Activated T-helper 9 cell treated with anti-CD3 and anti-CD28 coated beads, Interleukin-2, amount 50 U/mL, for 16 hours (primary cell): ENCODE measurements at regions not wholly inside any gene's neighbourhood (a gene's known extent, or its start where the extent isn't known, plus 50 kb on each side); places are given as distances from the start of the nearest gene placed in this dataset.

Experiments
- DNase-seq: peaks from one replicate; pipeline ENCODE4 v3.0.0-alpha.2; 2020; ENCODE audit warnings: low read depth

DNA sequence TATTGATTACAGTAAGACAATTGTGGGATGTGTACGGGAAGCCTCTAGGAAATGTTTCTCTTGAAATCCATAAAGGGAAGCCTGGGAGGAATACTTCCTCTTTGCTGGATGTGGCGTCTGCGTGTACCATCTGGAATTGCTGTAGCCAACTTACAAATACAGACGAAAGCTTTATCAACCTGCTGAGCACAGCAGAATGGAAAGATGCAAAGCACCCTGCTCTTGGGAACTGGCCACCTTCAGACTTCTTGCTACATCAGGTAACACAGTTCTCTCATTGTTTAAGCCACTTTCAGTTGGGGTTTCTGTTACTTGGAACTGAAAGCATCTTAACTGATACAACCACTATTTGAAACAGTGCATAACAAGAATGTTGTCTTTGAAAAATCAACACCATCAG lies 213.8 kb downstream of the HRH4 start:
- DNase-seq, result no peak

DNA sequence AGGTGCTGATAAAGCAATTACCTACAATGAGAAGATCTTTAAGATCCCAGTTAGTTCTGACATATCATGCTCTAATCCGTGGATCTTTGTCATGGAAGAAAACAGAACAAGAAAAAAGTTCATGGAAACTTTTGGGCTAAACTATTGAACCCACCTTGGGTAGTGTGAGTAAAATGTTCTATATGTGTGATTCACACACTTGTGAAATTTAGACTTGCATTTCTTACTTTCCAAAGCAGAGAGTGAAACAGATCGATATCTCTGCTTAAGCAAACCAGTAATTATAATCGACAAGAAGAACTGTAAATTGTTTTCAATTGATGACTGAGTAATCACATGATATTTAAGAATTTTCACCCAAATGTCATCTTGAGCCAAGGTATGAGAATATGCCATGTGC lies 214.2 kb downstream of the HRH4 start:
- DNase-seq, result no peak

DNA sequence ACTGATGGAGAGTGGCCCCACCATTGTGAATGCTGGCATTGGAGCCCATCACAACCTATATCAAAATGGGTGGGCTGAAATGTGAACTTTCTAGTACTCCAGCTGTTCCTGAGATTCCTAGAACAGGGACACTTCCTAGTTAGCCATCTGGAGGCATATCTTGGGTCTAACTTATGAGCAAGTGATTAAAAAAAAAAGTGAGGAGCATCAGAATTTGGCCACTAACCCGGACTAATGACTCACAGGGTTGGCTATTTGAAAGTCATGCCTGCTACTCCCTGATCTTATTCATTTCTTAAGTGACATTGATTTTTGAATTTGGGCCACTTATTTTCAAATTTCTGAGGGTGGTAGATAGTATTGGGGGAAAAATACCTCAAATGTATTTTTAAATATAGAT lies 216.6 kb downstream of the HRH4 start:
- no peak for DNase-seq

DNA sequence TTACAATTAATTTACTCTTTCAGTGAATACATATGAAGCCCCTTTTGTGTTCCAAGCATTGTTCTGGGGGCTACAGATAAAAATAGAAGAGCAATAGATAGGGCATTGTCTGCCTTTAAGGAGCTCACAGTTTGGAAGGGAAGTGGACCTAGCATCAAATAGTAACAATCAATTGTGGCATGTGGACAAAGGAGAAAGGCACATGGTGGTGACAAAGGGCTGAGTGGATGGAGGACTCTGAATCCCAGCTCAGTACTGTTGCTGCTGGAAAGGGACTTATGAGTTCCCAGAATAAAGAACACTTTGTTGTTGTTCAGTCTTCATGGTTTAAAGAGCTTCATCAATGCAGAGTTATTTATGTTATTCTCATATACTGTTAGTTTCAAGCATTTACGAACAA lies 217.7 kb downstream of the HRH4 start:
- DNase-seq, result no peak

DNA sequence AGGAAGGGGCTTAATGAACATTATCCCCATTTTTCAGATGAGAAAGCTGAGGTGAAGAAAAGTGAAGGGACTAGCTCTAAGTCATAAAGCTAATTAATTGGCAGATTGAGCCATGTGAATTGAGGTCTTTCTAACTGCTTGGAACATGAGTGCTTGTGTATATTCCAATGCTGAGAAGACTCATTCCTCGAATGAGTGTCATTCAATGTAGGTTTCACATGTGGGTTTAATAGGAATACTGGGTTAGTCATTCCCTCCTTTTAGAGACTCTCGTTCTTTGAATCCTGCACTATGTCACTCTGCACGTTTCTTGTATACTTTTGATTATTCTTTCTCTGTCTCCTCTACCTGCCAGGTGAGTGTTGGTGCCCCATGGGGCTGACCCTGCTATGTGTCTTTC lies 218.2 kb downstream of the HRH4 start:
- DNase-seq, result no peak

DNA sequence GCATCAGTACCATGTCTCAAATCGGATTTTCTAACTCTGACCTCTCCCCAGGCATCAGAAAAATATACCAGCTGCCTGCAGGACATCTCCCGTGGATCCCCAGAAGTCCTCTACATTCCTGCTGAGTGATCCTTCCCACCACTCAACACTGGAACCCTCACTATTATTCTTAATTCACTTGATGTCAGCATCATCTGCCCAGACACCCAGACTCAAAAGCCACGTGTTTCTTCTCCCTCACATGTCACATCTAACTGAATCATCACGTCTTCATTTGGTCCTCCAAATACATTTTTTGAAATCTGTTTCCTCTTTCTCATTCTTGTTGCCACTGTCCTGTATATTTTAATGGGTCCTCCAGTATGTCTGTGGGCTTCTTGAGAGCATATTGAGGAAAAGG lies 218.6 kb downstream of the HRH4 start:
- DNase-seq, result no peak

DNA sequence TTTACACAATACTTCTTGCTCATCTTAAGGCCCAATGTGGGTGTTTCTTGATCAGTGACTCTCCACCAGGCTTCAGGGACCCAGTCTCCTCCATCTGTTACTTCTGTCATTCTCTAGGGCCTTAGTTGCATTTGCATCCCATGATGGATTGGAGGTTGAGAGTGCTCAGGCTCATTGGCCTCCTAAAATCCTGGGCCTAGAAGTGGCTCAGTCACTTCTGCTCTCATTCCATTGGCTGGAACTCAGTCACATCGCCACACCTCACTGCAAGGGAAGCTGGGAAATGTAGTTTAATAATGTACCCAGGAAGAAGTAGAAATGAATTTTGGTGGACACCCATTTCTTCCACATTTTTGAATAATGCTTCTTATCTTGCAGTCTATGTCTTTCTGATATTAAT lies 223.5 kb downstream of the HRH4 start:
- no peak for DNase-seq

DNA sequence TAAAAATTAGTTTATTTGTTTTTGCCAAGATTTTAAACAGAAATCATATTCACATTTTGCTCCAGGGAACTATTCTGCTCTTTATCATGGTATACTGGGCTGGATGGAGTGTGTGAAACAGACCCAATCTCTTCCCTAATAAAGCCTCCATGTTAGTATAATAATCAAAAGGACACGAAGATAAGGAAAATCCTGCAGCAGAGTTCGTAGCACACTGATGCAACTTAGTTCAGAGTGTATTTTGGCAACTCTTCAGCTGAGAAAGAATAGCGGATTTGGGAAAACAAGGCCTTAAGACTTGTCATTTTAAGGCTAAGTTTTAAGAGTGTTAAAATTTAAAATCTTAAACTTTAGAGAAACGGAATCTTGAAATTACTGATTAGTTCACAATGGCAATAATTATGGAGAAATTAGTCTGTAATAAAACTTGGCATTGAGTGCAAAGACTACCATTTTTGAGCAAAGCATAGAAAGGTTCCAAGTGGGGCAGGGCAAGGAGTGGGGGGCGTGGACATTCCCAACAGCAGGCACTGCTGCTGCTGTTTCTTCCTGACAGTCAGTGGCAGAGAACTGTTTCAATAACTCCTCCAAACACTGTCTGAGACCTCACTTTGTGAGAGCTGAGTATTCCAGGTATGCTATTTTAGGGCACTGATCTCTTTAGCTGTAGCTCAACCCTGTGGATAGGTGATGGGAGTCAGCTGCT lies 225.0 kb downstream of the HRH4 start:
- DNase-seq, result no peak

DNA sequence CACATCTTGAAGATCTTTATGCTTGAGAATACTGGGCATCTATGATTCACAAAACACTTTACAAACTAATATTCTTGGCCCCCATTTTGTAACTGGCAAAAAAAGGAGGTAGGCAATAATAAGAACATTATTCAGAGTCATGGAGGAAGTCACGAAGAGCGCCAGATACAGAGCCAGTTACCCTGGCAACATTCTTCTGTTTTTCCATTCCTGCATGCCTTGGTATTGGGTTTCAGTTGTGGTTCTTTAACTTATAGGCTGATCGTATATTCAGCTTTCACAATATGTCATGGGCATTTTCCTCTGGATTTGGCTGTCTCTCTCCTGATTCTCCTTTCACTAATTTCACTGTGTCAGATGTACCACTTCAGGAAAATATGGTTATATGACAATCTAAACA lies 234.7 kb downstream of the HRH4 start:
- DNase-seq, result no peak

DNA sequence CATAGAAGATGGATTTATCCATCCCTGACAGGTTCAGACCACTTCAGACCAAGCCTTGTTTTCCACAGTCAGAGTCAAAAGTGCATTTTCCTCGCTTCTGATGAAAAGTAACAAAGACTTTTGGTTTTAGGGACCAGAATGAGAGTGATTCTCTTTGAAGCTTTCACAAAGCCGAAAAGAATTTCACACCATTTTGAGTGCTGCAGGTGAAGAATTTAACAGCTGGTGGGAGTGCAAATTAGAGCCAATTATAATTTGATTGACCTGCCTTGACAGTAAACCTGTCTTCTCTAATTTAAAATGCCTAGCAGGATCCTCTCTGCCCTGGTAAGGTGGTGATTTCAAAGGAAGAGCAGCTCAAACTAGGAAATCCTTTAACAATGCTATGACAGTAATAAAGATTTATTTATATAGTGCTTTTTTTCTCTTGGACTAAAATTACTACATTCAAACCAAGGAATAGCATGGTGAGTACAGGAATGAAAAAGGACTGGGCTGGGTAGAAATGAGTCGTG lies 241.6 kb downstream of the HRH4 start:
- DNase-seq, result no peak

DNA sequence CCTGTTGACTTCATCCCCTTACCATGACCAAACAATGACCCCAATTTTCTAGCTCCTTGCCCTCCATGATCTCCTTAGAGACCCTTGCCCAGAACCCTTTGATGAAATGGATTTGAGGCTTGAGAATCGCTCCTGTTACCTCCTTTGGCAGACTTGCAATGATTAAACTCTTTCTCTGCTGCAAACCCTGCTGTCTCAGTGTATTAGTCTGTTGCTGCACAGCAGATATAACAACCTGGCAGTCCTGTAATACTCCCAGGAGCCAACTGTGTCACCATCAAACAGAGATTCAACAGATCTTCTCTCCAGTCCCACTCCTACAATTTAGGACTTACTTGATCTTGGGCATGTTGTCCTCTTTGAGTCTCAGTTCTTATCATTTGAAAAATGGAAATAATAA lies 242.9 kb downstream of the HRH4 start:
- no peak for DNase-seq

DNA sequence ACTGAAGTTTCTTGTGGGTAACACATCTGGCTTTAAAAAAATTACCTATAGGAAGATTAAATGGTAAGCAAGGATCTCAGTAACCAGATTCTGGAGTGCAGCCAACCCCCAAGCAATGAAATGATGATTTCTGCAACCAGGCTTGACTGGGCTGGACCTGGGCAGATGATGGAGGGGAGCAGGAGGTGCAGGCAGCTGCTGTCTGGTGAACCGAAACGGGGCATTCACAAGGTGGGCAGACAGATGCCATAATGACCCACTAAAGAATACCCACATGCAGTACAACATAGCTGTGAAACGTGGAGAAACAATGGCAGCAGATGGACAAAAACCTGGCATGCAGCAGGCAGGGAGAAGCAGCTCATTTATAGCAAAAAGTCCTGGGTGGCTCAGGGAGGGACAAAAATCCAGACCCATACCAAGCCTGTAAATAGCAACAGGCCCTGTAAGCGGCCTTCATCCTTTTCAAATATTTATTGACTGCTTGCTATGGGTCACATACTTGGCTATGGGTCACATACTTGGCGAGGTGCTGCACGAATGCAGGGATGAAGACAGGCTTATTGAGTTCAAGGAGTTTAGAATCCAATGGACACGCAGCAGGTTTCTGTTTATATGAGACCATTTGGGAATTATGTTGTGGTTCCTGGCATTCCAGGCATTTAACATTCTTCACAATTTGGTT lies 244.7 kb downstream of the HRH4 start:
- no peak for DNase-seq

DNA sequence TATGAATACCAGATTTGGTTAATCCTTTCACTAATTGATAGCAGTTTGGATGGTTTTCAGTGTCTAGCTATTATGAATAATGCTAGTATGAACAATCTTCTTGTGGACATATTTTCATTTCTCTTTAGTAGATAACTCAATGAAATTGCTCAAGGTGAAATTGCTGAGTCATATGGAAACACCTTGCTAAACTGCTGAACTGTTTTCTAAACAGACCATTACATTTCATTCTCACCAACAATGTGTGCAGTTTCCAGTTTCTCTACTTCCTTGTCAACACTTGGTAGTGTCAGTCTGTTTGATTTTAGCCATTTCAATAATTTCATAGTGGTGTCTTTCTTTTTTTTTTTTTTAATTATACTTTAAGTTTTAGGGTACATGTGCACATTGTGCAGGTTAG lies 250.0 kb downstream of the HRH4 start:
- DNase-seq, result no peak

DNA sequence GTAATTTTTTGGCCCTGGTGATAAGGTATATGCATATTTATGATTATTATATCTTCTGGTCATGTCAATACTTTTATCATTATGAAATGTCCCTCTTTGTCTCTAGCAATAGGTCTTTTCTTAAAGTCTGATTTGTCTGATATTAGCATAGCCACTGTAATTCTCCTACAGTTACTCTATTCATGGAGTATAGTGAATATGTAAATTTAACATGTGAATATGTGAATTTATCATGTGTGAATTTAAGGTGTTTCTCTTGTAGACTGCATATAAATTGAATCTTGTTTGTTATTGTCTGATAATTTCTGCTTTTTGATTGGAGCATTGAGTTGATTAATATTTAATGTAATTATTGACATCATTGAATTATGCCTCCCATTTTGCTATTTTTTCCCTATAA lies 259.4 kb downstream of the HRH4 start:
- DNase-seq, result no peak

DNA sequence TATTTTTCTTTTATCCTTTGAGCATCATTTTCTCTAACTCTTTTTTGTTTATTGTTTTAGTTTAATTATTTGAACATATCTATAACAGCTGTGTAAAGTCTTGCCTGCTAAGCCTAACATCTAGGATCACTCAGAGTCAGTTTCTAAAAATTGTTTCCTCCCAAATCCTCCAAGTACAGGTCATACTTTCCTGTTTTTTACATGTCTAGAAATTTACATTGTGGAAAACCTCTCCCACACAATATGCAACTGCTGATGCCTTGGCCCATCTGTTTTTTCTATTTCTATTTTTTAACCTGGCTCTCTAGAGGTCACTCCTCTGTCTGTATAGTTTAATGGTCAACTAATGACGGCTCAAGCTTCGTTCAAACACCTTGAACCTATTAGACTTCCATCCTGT lies 261.0 kb downstream of the HRH4 start:
- DNase-seq, result no peak

DNA sequence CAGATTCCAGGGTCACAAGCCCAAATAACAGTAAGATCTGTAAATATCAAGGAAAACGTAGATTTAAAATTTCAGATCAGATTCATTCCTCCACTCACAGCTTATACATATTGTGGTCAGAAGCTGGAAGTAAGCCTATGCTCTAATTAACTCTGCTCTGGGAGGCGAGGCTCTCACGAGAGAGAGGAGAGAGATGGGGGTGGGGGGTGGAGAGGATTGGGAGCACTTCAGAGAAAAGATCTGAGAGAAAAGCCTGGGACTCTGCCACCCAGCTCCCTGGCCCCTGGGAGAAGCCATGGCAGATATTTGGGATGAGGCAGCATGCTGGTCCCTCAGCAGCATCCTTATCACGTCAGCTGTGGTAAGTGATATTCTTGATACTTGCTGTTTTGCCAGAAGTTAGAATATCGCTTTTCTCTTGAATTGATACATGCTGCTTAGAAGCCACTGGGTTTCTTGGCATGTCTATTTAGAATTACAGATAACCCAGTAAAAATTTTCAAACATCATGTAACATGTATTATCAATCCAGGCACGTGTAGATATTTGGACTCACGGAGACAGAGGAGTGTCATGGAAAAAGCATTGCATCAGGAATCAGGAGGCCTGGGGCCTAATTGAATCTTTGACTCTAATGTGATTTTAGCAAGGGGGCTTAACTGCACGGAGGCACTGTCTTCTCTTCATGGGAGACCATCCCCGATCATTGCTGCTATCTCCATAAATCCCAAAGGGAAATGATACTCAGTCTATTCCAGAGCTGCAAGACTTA lies 265.4 kb downstream of the HRH4 start:
- DNase-seq, result no peak

DNA sequence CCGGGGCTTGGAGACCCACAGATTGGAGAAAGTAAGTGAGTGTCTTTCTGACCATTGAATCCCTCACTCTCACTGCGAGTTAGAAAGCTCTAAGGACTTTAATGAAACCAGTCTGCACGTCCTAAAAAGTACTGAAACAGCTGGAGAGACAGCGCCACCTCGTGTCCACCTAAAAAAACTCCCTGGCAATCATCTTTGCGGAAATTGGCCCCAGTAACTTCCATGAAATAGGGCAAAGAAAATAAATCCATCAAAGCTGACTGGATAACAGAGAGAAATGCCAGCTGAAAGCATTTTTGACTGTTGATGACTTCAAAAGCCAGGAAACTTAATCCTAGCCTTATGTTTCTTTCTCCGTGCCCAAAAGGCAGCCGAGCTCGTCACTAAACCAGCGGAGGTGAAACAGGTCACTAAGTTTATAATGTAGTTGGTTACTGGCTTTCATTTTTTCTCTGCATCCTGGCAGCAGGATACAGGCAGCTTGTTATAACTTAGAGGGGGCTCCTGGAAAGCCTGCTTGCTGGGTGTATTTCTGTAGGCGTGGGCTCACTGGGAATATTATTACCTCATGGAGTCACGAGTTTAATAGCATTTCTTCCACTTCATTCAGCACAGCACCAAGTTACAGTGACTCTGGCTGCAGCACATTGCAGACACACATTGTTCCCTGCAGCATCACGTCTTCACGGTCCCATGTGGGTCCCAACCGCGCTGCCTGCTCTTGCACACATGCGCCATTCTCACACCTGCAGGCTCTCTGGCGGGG lies 266.5 kb downstream of the HRH4 start:
- peak; percentile 15 for DNase-seq

DNA sequence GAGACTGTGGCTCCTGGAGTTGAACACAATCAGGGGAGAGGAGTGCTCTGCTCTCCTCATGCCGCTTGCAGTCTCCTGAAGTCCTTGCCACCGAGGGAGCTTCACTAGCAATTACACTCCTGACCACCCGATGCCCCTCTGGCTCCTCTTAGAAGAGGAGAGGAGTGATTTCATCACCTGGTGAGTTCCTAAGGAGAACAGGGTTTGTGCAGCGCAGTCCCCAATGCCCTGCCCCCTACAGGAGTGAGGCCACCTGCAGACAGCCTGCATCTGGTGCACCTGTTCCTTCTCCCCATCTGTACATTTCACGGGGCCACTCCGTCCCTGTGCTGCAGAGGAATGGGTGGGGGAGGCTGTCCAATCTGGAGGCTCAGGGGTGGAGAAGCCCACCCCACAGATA lies 267.2 kb downstream of the HRH4 start:
- no peak for DNase-seq

DNA sequence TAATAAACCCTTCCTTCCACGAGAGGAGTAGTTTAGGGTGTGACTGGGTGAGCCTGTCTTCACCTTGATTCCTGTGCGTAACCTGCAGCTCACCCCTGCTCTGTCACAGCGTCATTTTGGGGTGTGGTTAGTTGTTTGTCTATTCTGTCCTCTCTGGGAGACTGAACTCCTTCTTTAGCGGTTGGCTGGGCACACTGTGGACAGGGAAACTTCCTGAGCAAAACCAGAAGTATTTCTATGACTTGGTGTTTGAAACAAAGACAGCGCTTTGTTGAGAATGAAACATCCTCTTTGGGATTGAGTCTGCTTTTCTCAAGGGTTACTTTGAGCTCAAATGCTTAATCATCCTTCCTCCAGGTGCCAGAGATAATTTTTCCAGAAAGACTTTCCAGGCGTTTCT lies 270.7 kb downstream of the HRH4 start:
- no peak for DNase-seq

DNA sequence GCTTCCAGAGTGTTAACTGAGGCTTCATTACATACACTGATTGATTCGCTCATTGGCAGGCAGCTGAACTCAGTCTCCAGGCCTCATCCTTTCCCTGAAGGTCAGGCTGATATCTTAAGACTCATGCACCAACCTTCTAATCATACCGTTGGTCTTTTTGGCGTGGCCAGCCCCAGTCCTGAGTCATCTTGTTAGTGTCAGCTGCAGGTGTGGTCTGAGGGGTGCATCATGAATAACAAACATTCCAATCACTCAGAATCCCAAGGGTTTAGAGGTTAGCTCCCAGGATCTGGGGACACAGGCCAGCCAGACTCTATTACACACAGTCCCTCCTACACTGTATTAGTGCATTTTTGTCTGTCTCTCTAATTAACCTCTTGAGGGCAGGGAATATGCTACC lies 271.5 kb downstream of the HRH4 start:
- no peak for DNase-seq

DNA sequence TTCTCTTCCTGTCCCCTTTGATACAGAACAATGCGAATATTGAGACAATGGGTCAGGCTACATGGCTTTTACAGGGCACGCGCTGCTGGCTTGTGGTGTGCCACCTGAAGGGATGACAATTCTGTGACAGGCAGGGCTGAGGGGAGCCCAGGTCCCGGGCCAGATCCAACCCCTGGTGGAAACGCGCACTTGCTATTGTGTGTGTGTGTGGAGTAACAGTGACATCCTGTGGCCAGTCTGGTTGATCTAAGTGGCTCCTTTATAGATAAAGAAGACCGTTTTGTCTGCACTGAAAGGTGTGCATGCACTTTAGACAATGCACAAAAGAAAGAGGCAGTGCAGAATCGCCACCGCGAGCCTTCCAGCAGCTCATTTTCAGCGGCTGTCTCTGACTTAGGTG lies 273.6 kb downstream of the HRH4 start:
- no peak for DNase-seq

DNA sequence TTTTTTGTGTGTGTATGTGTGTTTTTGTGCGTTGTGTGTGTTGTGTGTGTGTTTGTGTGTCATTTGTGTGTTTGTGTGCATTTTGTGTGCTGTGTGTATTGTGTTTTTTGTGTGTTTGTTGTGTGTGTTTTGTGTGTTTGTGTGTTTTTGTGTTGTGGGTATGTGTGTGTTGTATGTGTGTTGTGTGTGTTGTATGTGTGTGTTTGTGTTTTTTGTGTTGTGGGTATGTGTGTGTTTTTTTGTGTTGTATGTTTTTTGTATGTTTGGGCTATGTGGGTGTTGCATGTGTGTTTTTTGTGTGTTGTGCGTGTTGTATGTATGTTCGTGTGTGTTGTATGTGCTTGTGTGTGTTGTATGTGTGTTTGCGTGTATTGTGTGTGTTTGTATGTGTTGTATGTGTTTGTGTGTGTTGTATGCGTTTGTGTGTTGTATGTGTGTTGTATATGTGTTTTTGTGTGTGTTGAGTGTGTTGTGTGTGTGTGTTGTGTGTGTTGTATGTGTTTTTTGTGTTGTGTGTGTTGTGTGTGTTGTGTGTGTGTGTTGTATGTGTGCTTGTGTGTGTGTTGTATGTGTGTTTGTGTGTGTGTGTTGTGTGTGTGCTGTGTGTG lies 275.3 kb downstream of the HRH4 start:
- no peak for DNase-seq
